ENCODE measurements at regions not wholly inside any gene's neighbourhood (a gene's known extent, or its start where the extent isn't known, plus 50 kb on each side); places are given as distances from the start of the nearest gene placed in this dataset.

DNA sequence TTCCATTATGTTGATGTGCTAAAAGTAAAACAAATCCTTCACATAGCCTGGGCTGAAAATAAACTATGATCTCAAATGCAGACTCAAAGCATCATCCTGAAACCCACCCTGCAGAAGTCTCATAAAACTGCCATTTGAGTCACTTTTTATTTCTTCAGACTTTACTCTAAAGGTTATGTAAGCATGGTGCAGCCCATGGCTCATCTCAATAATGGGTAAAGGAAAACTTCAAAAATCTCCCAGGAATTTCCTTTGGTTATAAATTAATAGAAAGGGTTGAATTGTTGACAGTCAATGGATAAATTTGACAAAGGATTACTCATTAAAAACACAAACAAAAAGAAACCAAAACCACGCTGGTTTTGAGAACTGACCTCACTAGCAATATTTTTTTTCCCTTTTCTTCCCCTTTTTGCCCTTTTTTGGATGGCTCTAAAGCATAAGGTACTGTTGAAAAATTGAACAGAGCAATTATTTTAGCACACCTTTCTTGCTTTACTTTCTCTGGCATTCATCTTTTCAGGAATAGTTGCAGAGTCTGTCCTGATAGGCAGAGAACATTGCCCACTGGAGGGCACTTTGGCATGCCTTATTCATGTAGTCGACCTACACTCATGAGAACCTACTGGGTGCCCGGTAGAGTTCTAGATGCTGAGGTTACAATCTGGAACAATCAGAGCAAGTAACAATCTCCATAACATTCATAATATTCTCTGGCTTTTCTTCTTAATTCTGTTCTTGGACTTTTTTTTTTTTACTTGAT, 191.4 kb downstream of the TMEM167A start:
- Histone ChIP-seq H3K27me3 (no peaks in the 10 kb centered on the region), H3K4me3 (no peak overlapping the region), H3K9me3 (ENCODE audit: low read depth) (no peaks in the 10 kb centered on the region), H3K27ac (no peak overlapping the region), H3K36me3 (no peaks in the 10 kb centered on the region), H3K4me1 (ENCODE audit: low read depth) (peaks cover 3% of the 10 kb centered on the region)
- TF ChIP-seq, protein P1, sequence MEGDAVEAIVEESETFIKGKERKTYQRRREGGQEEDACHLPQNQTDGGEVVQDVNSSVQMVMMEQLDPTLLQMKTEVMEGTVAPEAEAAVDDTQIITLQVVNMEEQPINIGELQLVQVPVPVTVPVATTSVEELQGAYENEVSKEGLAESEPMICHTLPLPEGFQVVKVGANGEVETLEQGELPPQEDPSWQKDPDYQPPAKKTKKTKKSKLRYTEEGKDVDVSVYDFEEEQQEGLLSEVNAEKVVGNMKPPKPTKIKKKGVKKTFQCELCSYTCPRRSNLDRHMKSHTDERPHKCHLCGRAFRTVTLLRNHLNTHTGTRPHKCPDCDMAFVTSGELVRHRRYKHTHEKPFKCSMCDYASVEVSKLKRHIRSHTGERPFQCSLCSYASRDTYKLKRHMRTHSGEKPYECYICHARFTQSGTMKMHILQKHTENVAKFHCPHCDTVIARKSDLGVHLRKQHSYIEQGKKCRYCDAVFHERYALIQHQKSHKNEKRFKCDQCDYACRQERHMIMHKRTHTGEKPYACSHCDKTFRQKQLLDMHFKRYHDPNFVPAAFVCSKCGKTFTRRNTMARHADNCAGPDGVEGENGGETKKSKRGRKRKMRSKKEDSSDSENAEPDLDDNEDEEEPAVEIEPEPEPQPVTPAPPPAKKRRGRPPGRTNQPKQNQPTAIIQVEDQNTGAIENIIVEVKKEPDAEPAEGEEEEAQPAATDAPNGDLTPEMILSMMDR (IDR thresholded peaks at IDR 0.05; ENCODE audit: low read depth, low read length): no peak
- no peak for DNase-seq (ENCODE audit: low read depth in 1 of 2, low spot score in 1 of 2)

DNA sequence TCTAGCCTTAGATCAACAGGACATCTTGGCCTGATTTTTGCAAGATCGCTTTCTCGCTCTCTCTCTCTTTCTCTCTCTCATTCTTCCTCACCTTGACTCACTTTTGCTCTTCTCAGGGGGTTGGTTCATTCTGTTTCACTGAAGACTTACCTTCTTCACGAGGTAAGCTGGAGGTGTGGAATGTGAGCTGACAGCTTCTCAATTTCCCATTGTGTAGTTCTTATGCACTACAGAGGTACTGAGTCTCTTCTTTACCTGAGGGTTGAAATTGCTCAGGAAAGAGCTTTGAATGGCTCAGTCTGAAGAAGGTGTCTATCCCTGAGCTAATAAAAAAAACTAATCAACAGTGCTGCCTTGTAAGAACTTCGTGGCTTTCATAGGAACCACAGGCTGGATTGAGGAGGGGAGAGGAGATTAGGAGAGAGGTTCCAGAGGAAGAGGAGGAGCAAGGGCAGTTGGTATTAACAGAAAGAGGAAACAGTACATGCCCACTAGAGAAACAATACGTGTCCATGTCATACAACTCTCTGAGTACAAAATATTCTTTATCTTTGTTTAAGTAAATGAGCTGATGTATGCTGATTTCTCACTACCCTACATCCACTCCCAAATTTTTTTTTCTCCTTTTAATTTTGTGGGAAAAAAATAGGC, 192.2 kb downstream of the TMEM167A start:
- no peak overlapping the region for H3K27ac ChIP-seq
- peaks cover 3% of the 10 kb centered on the region for H3K4me1 ChIP-seq (ENCODE audit: low read depth)
- H3K9me3 ChIP-seq (ENCODE audit: low read depth): no peaks in the 10 kb centered on the region
- no peak overlapping the region for H3K4me3 ChIP-seq
- H3K36me3 ChIP-seq: no peaks in the 10 kb centered on the region
- DNase-seq (ENCODE audit: low read depth in 1 of 2, low spot score in 1 of 2): no peak
- H3K27me3 ChIP-seq: no peaks in the 10 kb centered on the region
- TF ChIP-seq, protein P1 (IDR thresholded peaks at IDR 0.05; ENCODE audit: low read depth, low read length): no peak

DNA sequence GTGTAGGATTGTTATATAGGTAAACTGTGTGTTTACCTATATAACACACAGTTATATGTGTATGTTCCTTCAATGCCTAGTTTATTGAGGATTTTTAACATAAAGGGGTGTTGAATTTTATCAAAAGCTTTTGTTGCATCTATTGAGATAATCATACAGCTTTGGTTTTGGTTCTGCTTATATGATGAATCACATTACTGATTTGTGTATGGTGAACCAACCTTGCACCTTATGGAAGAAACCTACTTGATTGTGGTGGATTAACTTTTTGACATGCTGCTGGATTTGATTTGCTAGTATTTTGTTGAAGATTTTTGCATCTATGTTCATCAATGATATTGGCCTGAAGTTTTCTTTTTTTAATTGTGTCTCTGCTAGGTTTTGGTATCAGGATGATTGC, 194.9 kb downstream of the TMEM167A start:
- Histone ChIP-seq H3K27me3 (no peaks in the 10 kb centered on the region), H3K36me3 (no peaks in the 10 kb centered on the region), H3K27ac (no peak overlapping the region), H3K4me1 (ENCODE audit: low read depth) (peaks cover 3% of the 10 kb centered on the region), H3K9me3 (ENCODE audit: low read depth) (no peaks in the 10 kb centered on the region), H3K4me3 (no peak overlapping the region)
- TF ChIP-seq, protein P1 (IDR thresholded peaks at IDR 0.05; ENCODE audit: low read depth, low read length): no peak
- no peak for DNase-seq (ENCODE audit: low read depth in 1 of 2, low spot score in 1 of 2)

DNA sequence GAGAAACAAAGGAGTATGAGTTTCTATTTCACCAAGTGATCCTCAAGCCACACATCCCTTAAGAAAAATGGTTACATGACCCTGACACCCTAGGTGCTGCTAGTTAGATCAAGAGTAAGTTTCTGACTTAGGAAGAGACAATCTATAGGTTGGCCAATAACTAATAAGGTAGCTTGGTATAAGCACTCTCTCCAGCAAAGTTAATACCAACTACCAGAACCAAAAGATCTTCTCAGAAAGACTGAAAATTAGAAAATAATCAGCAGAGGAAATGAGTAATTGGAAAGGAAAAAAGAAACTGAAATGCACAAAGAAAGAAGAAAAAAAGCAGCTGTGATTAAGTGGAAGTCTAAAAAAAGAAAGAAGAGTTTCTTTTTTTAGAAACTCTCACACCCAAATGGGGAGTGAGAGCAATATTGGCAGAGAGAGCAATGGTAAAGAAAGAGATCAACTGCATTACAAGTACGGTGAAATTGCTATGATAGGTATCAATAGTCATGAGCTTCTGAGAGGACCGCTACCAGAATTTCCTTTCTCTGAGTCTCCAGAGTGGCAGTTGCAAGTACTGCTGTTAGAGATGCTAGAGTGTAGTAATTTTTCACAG, 195.5 kb downstream of the TMEM167A start:
- TF ChIP-seq, protein P1 (IDR thresholded peaks at IDR 0.05; ENCODE audit: low read depth, low read length): no peak
- Histone ChIP-seq H3K27me3 (no peaks in the 10 kb centered on the region), H3K9me3 (ENCODE audit: low read depth) (no peaks in the 10 kb centered on the region)

DNA sequence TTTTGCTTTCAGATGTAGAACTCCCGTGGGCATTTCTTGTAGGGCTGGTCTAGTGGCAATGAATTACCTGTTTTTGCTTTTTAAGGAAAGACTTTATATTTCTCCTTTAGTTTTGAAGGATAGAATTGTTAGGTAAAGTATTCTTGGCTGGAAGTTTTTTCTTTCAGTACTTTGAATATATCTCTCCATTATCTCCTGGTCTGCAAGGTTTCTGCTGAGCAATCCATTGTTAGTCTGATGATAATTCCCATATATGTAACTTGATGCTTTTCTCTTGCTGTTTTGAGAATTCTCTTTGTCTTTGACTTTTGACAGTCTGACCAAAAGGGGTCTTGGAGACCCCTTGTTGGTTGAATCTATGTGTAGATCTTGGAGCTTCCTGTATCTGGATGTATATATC, 198.1 kb downstream of the TMEM167A start:
- Histone ChIP-seq H3K36me3 (no peaks in the 10 kb centered on the region), H3K27me3 (no peaks in the 10 kb centered on the region), H3K4me1 (ENCODE audit: low read depth) (no peaks in the 10 kb centered on the region), H3K4me3 (no peak overlapping the region), H3K9me3 (ENCODE audit: low read depth) (no peaks in the 10 kb centered on the region), H3K27ac (no peak overlapping the region)
- TF ChIP-seq, protein P1 (IDR thresholded peaks at IDR 0.05; ENCODE audit: low read depth, low read length): no peak
- no peak for DNase-seq (ENCODE audit: low read depth in 1 of 2, low spot score in 1 of 2)

More for the DNA sequence above, 195.5 kb downstream of the TMEM167A start:
- DNase-seq (ENCODE audit: low read depth in 1 of 2, low spot score in 1 of 2): no peak
- H3K4me1 ChIP-seq (ENCODE audit: low read depth): peaks cover 2% of the 10 kb centered on the region
- no peak overlapping the region for H3K27ac ChIP-seq
- H3K4me3 ChIP-seq: no peak overlapping the region
- no peaks in the 10 kb centered on the region for H3K36me3 ChIP-seq

Data from cardiac muscle cell (in vitro differentiated cells and primary cell).